ENCODE measurements at regions not wholly inside any gene's neighbourhood (a gene's known extent, or its start where the extent isn't known, plus 50 kb on each side); places are given as distances from the start of the nearest gene placed in this dataset.

DNA sequence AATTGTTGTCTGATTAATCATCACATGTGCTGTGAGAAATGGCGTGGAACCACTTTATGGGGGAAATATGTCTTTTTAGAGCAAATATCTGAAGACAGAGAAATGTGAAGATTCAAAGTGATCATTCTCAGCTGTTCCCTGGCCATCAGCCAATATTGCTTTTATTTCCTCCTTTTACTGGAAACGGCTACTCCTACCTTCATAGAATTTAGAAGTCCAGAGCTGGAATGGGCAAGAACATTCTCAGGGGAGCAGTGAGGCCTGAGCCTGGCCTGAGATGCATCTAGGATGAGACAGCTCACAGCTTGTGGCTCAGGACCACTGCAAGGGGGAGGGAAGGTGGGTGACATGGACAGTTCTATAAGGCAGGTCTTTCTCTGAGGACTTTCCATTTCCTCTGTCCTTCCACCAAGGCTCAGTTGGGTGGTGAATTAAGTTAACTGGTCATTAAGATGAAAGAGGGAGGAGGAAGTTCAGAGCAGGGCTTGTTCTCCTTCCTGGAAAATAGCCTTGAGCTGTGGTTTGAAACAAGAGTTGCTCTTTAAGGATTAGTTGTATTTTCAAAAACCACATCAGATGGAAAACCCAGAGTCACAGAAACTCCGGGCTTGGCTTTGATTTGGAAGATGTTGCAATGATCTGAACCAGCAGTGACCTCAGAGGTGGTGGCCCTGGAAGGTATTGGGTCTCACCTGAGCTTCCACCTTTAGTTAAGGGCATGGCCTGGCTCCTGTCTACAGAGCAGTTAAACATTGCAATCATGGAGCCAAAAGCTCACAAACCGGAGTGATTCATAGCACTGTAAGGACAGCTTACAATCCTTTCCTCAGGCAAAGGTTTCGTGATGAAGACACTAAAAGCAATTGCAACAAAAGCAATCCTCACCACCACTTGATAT, 144.3 kb downstream of the VAPA start:
- Histone ChIP-seq H3K36me3 (ENCODE audit: control insufficient read depth, insufficient read depth, low read length) (no peaks in the 10 kb centered on the region), H3K27ac (ENCODE audit: low read depth, low read length) (no peak overlapping the region), H3K9me3 (ENCODE audit: control insufficient read depth, insufficient read depth, low read depth, low read length) (no peaks in the 10 kb centered on the region), H3K4me3 (ENCODE audit: low read depth, low read length) (no peak overlapping the region), H3K9ac (ENCODE audit: low read length) (no peak overlapping the region), H3K27me3 (ENCODE audit: control insufficient read depth, insufficient read depth, low read length) (no peaks in the 10 kb centered on the region), H3K4me1 (ENCODE audit: control insufficient read depth, insufficient read depth, low read length) (peaks cover 14% of the 10 kb centered on the region; the same call in 1 of the 2 replicates)

DNA sequence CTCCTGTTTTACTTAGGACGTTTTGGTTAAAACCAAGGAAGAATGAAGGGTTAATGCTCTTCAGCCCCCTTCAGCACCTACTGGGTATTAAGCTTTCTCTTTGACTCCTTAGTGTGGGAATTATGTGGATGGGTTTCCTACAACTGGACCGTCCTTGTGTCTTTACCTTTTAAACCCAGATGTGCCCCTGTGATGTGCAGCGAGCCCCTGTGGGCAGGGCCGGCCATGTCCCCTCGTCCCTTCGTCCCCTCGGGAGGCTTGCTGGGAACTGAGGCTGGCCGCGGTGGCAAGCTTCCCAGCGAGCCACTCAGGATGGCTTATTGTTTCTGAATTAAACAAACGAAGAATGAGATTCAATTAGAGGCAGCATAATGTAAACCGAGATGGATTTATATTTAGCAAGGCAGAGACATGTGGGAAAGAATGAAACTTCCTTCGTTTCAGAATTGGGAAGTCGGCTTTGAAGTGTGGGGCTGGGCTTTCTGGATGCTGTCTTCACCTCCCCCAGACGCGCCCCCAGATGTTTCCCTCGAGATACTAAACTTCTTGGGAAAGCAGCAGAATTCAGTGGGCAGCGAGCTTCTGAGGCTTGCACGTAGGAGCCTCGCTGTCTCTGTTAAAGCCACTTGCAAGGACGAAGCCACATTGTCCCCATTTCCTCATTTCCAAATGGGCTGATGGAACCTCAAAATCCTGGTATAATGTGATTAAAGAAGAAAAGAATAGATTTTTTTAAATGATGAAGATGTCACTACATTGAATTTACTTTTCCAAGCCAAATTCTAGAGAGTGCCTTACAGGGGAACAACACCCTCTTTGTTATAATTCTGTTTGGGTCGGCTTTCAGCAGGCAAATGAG, 146.0 kb downstream of the VAPA start:
- H3K9me3 ChIP-seq (ENCODE audit: control insufficient read depth, insufficient read depth, low read depth, low read length) = no peaks in the 10 kb centered on the region
- H3K36me3 ChIP-seq (ENCODE audit: control insufficient read depth, insufficient read depth, low read length) = no peaks in the 10 kb centered on the region
- H3K4me1 ChIP-seq (ENCODE audit: control insufficient read depth, insufficient read depth, low read length) = peaks cover 11% of the 10 kb centered on the region; the same call in 1 of the 2 replicates
- H3K27ac ChIP-seq (ENCODE audit: low read depth, low read length) = no peak overlapping the region
- no peaks in the 10 kb centered on the region for H3K27me3 ChIP-seq (ENCODE audit: control insufficient read depth, insufficient read depth, low read length)
- no peak overlapping the region for H3K9ac ChIP-seq (ENCODE audit: low read length)
- no peak overlapping the region for H3K4me3 ChIP-seq (ENCODE audit: low read depth, low read length)

DNA sequence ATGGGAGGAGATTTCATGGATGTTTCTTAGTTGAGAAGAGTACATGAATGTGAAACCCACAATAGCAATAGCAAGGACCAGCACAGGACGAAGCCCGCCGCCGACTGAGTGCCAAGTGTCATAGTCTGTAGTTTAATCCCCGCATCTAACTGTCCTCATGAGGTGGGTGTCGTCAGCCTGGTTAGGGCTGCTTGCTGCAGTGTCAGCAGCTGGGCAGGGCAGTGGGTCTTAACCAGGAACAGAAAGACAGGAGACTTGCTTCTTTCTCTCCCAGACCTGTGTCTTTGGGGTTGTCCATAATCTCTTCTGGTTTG, 146.6 kb downstream of the VAPA start:
- Histone ChIP-seq H3K9me3 (ENCODE audit: control insufficient read depth, insufficient read depth, low read depth, low read length) (no peaks in the 10 kb centered on the region), H3K4me3 (ENCODE audit: low read depth, low read length) (no peak overlapping the region), H3K27me3 (ENCODE audit: control insufficient read depth, insufficient read depth, low read length) (no peaks in the 10 kb centered on the region), H3K27ac (ENCODE audit: low read depth, low read length) (no peak overlapping the region), H3K4me1 (ENCODE audit: control insufficient read depth, insufficient read depth, low read length) (peaks cover 11% of the 10 kb centered on the region; the same call in 1 of the 2 replicates), H3K9ac (ENCODE audit: low read length) (no peak overlapping the region), H3K36me3 (ENCODE audit: control insufficient read depth, insufficient read depth, low read length) (no peaks in the 10 kb centered on the region)

DNA sequence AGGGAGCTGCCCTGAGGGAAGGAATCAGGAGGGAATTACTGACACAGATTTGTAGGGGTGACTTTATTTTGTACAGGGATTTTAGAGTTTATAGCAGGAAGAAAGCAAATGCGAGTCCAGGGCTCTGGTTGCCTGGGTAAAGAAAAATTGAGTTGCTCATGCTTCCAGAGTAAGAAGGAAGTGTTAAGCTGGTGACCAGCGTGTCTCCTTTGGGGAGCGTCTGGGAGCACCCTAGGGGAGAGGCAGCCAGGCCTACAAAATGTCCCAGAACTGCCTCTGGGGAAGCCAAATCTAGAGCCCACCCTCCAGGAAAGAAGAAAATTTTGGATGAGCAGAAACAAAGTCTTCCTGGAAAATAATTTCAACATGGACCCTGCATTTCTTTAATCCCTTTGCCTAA, 147.0 kb downstream of the VAPA start:
- H3K4me3 ChIP-seq (ENCODE audit: low read depth, low read length) = no peak overlapping the region
- H3K27me3 ChIP-seq (ENCODE audit: control insufficient read depth, insufficient read depth, low read length) = no peaks in the 10 kb centered on the region
- H3K27ac ChIP-seq (ENCODE audit: low read depth, low read length) = no peak overlapping the region
- H3K36me3 ChIP-seq (ENCODE audit: control insufficient read depth, insufficient read depth, low read length) = no peaks in the 10 kb centered on the region
- peaks cover 11% of the 10 kb centered on the region; the same call in 1 of the 2 replicates for H3K4me1 ChIP-seq (ENCODE audit: control insufficient read depth, insufficient read depth, low read length)
- H3K9me3 ChIP-seq (ENCODE audit: control insufficient read depth, insufficient read depth, low read depth, low read length) = no peaks in the 10 kb centered on the region
- no peak overlapping the region for H3K9ac ChIP-seq (ENCODE audit: low read length)

DNA sequence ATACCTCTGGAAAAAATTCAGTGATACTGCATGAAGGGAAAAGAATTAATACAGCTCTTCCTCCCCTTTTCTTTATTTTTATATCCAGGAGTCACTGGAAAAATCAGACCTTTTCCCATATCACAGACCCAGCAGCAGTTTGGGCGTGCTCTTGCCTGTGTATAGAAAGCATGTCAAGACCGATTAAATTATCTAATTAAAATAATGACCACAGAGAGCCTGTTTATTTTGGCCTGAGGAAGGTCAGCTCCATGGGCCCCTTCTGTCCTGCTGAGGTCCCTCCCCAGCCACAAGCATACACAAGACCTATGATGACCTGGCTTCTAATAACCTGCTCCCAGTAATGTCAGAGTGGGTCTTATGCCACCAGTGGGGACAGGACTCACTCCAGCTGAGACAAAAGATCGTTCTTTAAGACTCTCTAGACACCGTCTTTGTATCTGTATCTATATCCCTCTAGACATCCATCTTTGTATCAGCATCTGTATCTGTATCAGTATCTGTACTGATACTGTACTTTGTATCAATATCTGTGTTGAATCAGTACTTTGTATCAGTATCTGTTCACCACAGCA, 147.8 kb downstream of the VAPA start:
- Histone ChIP-seq H3K4me1 (ENCODE audit: control insufficient read depth, insufficient read depth, low read length) (peaks cover 11% of the 10 kb centered on the region; the same call in 1 of the 2 replicates), H3K9ac (ENCODE audit: low read length) (no peak overlapping the region), H3K4me3 (ENCODE audit: low read depth, low read length) (no peak overlapping the region), H3K27me3 (ENCODE audit: control insufficient read depth, insufficient read depth, low read length) (no peaks in the 10 kb centered on the region), H3K27ac (ENCODE audit: low read depth, low read length) (no peak overlapping the region), H3K9me3 (ENCODE audit: control insufficient read depth, insufficient read depth, low read depth, low read length) (no peaks in the 10 kb centered on the region), H3K36me3 (ENCODE audit: control insufficient read depth, insufficient read depth, low read length) (no peaks in the 10 kb centered on the region)

DNA sequence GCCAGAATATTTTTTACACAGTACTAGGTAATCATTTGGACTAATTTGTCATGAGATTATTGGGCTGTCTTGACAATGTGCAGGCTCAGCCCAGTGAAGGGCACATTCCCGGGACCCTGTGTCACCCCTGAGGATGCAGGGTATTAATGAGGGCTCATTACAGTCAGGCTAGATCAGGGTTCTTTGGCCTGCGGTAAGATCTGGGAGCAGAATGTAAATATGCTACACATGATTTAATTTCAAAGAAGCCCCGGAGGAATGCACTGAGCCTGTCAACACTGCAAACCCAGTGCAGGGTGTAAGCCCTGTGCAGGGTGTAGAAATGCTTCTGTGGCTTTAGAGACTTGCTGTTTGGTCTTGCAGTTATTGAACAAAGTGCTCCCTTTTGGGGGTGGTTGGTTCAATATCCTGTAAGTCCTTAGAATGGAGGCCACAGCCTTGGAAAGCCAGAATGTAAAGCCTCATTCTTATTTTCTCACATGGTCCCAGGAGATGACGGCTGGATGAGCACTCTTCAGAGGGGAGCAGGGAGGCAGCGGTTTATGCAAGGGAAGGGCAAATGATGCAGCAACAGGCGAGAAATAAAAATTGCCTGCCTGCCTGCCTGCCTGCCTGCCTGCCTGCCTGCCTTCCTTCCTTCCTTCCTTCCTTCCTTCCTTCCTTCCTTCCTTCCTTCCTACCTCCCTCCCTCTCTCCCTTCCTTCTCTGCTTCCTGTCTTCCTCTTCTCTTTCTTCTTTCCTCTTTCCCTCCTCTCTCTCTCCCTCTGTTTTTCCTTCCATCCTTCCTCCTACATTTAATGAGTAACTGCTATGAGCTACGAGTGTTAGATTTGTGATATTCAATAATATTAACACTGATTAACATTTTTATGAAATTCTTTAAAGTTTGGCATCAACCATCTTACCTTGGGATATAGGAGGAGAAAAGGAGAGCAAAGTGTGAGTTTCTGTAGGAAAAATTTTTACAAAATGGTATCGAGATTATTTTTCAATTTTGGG, 148.8 kb downstream of the VAPA start:
- Histone ChIP-seq H3K4me1 (ENCODE audit: control insufficient read depth, insufficient read depth, low read length) (peaks cover 11% of the 10 kb centered on the region; the same call in 1 of the 2 replicates), H3K36me3 (ENCODE audit: control insufficient read depth, insufficient read depth, low read length) (no peaks in the 10 kb centered on the region), H3K9me3 (ENCODE audit: control insufficient read depth, insufficient read depth, low read depth, low read length) (no peaks in the 10 kb centered on the region), H3K27ac (ENCODE audit: low read depth, low read length) (no peak overlapping the region), H3K4me3 (ENCODE audit: low read depth, low read length) (no peak overlapping the region), H3K9ac (ENCODE audit: low read length) (no peak overlapping the region), H3K27me3 (ENCODE audit: control insufficient read depth, insufficient read depth, low read length) (no peaks in the 10 kb centered on the region)

DNA sequence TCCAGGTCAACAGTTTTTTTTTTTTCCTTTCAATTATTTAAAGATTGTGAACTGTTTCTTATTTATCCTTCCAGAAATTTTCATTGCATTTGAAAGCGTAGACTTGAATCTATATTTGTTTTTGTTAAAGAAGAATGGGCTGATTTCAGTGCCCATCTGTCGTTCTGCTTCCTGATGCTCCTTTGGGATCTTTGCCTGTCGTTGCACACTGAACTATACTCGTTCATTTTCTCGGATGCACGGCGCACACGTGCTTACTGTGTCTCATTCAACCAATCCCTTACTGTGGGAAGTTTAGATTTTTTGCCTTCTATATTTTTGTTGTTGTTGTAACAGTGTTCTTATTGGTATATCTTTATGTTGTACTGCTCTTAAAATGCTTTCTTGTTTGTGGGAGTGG, 149.7 kb downstream of the VAPA start:
- Histone ChIP-seq H3K27ac (ENCODE audit: low read depth, low read length) (no peak overlapping the region), H3K4me1 (ENCODE audit: control insufficient read depth, insufficient read depth, low read length) (peaks cover 11% of the 10 kb centered on the region; the same call in 1 of the 2 replicates)

DNA sequence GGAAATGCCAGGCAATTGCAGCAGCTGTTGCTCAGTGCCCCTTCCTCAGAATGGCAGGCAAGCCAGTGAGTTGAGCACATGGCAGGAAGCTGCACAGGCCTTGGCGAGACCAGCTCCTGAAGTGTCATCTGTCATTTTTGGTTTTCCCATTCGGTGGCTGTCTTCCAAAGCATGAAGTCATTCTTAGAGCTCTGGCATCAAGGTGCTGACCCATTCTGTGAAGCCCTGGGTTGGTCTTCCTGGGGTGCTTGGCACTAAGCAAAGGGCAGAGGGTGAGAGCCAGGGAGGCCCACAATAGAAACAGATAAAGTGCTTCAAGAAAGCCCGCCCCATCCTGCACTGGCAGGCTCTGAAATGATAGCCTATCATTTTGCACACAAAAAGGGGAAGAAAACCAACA, 150.5 kb downstream of the VAPA start:
- Histone ChIP-seq H3K4me3 (ENCODE audit: low read depth, low read length) (no peak overlapping the region), H3K4me1 (ENCODE audit: control insufficient read depth, insufficient read depth, low read length) (peaks cover 11% of the 10 kb centered on the region; the same call in 1 of the 2 replicates), H3K27ac (ENCODE audit: low read depth, low read length) (no peak overlapping the region), H3K9me3 (ENCODE audit: control insufficient read depth, insufficient read depth, low read depth, low read length) (no peaks in the 10 kb centered on the region), H3K36me3 (ENCODE audit: control insufficient read depth, insufficient read depth, low read length) (no peaks in the 10 kb centered on the region), H3K27me3 (ENCODE audit: control insufficient read depth, insufficient read depth, low read length) (no peaks in the 10 kb centered on the region), H3K9ac (ENCODE audit: low read length) (no peak overlapping the region)

More for the DNA sequence above, 149.7 kb downstream of the VAPA start:
- Histone ChIP-seq H3K27me3 (ENCODE audit: control insufficient read depth, insufficient read depth, low read length) (no peaks in the 10 kb centered on the region), H3K9me3 (ENCODE audit: control insufficient read depth, insufficient read depth, low read depth, low read length) (no peaks in the 10 kb centered on the region), H3K9ac (ENCODE audit: low read length) (no peak overlapping the region), H3K4me3 (ENCODE audit: low read depth, low read length) (no peak overlapping the region), H3K36me3 (ENCODE audit: control insufficient read depth, insufficient read depth, low read length) (no peaks in the 10 kb centered on the region)

DNA sequence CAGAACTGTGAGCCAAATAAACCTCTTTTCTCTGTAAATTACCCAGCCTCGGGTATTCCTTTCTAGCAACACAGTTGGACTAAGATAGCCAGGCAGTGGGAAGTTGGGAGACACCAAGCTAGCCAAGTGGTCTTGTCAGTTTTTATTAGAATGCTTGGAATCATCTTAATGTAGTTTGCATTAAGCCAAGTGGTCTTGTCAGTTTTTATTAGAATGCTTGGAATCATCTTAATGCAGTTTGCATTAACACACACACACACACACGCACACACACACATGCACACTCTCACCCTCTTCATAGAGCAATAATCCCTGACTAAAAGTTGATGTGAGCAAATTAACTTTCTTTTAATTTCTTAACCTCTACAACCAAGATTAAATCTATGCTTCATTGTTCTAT, 151.5 kb downstream of the VAPA start:
- Histone ChIP-seq H3K27me3 (ENCODE audit: control insufficient read depth, insufficient read depth, low read length) (no peaks in the 10 kb centered on the region), H3K9me3 (ENCODE audit: control insufficient read depth, insufficient read depth, low read depth, low read length) (no peaks in the 10 kb centered on the region), H3K4me1 (ENCODE audit: control insufficient read depth, insufficient read depth, low read length) (peaks cover 3% of the 10 kb centered on the region; the same call in 1 of the 2 replicates), H3K36me3 (ENCODE audit: control insufficient read depth, insufficient read depth, low read length) (no peaks in the 10 kb centered on the region), H3K9ac (ENCODE audit: low read length) (no peak overlapping the region), H3K27ac (ENCODE audit: low read depth, low read length) (no peak overlapping the region), H3K4me3 (ENCODE audit: low read depth, low read length) (no peak overlapping the region)

Measured in HUES6 (cell line).